DND-41 (cell line): ENCODE measurements at regions not wholly inside any gene's neighbourhood (a gene's known extent, or its start where the extent isn't known, plus 50 kb on each side); places are given as distances from the start of the nearest gene placed in this dataset.

Experiments used
- ATAC-seq: fragments of 200-7000 bp; cut with Tn5 transposase; 3 replicates; pipeline ENCODE4 v1.9.1; 2021; ENCODE audit warnings: low read depth; ENCODE audit not compliant: insufficient read depth
- DNase-seq: peaks from one replicate; pipeline ENCODE4 v3.0.0-alpha.2; 2020
- H2AFZ ChIP-seq: 2 replicates; pipeline ENCODE4 v1.6.0; 2012; ENCODE audit warnings: low read depth, low read length
- H3K27ac ChIP-seq: 2 replicates; pipeline ENCODE4 v1.5.1; 2012; ENCODE audit warnings: low read length, inconsistent platforms
- H3K27me3 ChIP-seq: fragments of 200-600 bp; sonication (generic); 2 replicates; pipeline ENCODE4 v1.6.0; 2012; ENCODE audit warnings: low read length, mild to moderate bottlenecking, inconsistent platforms; ENCODE audit not compliant: insufficient read depth, poor library complexity
- H3K36me3 ChIP-seq: 2 replicates; pipeline ENCODE4 v1.5.1; 2012; ENCODE audit warnings: low read length, inconsistent platforms; ENCODE audit not compliant: insufficient read depth
- H3K4me1 ChIP-seq: 2 replicates; pipeline ENCODE4 v1.5.1; 2012; ENCODE audit warnings: mild to moderate bottlenecking, low read length; ENCODE audit not compliant: insufficient read depth
- H3K4me2 ChIP-seq: 2 replicates; pipeline ENCODE4 v1.6.0; 2012; ENCODE audit warnings: mild to moderate bottlenecking, moderate library complexity, low read length, inconsistent platforms; ENCODE audit not compliant: insufficient read depth
- H3K4me3 ChIP-seq, 2 experiments: fragments of 200-600 bp in 1 of 2; shearing (Covaris generic) in 1 of 2; 2 replicates each; pipeline ENCODE4 v1.5.1; 2012 to 2016; ENCODE audit warnings: inconsistent platforms in 2 of 2, low read length in 2 of 2, mild to moderate bottlenecking in 2 of 2, low read depth in 1 of 2, moderate library complexity in 1 of 2
- H3K79me2 ChIP-seq: 2 replicates; pipeline ENCODE4 v1.6.0; 2012; ENCODE audit warnings: low read length, inconsistent platforms; ENCODE audit not compliant: insufficient read depth
- H3K9ac ChIP-seq: 2 replicates; pipeline ENCODE4 v1.6.0; 2012; ENCODE audit warnings: low read depth, mild to moderate bottlenecking, inconsistent platforms, low read length, moderate library complexity
- H3K9me3 ChIP-seq: 2 replicates; pipeline ENCODE4 v1.5.1; 2012; ENCODE audit warnings: low read length, moderate library complexity, mild to moderate bottlenecking, inconsistent platforms; ENCODE audit not compliant: insufficient read depth, severe bottlenecking
- H4K20me1 ChIP-seq: 2 replicates; pipeline ENCODE4 v1.6.0; 2012; ENCODE audit warnings: low read length; ENCODE audit not compliant: insufficient read depth
- EZH2 ChIP-seq: IDR thresholded peaks from 3 replicates; pipeline ENCODE4 v1.6.1; 2012; ENCODE audit warnings: borderline replicate concordance, low read depth, mild to moderate bottlenecking, moderate library complexity, low read length, inconsistent platforms; ENCODE audit not compliant: severe bottlenecking
- TF ChIP-seq, protein P1 (sequence below): IDR thresholded peaks from 2 replicates; pipeline ENCODE4 v1.5.1; 2012; ENCODE audit warnings: borderline replicate concordance, low read length, moderate library complexity, mild to moderate bottlenecking; ENCODE audit not compliant: poor library complexity, severe bottlenecking; ENCODE audit errors: extremely low read depth

DNA sequence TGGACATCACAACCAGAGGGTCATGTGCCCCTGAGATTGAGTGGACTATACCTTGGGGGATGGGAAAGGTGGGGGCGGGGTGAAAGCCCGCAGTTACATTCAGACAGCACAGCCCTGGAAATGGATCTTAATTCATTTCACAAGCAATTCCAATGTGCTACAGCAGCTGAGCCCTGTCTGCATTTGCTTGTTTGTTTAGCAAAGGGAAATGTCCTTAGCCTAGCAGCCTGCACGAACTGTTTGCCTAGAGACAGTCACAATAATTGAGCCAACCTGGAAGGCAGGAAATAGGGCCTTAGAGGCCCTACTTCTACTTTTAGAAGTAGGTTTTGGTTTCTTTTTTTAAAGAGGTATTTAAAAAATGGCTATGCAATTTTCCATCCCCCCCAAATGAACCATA, 177.3 kb upstream of the KL start:
- no peak overlapping the region for H2AFZ ChIP-seq
- H3K4me1 ChIP-seq = no peaks in the 10 kb centered on the region
- no peaks in the 10 kb centered on the region for H3K79me2 ChIP-seq
- no peak for TF ChIP-seq EZH2
- TF ChIP-seq, protein P1, sequence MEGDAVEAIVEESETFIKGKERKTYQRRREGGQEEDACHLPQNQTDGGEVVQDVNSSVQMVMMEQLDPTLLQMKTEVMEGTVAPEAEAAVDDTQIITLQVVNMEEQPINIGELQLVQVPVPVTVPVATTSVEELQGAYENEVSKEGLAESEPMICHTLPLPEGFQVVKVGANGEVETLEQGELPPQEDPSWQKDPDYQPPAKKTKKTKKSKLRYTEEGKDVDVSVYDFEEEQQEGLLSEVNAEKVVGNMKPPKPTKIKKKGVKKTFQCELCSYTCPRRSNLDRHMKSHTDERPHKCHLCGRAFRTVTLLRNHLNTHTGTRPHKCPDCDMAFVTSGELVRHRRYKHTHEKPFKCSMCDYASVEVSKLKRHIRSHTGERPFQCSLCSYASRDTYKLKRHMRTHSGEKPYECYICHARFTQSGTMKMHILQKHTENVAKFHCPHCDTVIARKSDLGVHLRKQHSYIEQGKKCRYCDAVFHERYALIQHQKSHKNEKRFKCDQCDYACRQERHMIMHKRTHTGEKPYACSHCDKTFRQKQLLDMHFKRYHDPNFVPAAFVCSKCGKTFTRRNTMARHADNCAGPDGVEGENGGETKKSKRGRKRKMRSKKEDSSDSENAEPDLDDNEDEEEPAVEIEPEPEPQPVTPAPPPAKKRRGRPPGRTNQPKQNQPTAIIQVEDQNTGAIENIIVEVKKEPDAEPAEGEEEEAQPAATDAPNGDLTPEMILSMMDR = no peak
- ATAC-seq = peak; percentile 57; the same call in 1 of the 3 replicates
- H4K20me1 ChIP-seq = no peaks in the 10 kb centered on the region
- no peak overlapping the region for H3K4me2 ChIP-seq
- H3K4me3 ChIP-seq = no peak overlapping the region
- no peaks in the 10 kb centered on the region for H3K36me3 ChIP-seq
- H3K27ac ChIP-seq = no peak overlapping the region
- no peaks in the 10 kb centered on the region for H3K9me3 ChIP-seq
- H3K9ac ChIP-seq = no peak overlapping the region
- no peak for DNase-seq
- no peaks in the 10 kb centered on the region for H3K27me3 ChIP-seq

DNA sequence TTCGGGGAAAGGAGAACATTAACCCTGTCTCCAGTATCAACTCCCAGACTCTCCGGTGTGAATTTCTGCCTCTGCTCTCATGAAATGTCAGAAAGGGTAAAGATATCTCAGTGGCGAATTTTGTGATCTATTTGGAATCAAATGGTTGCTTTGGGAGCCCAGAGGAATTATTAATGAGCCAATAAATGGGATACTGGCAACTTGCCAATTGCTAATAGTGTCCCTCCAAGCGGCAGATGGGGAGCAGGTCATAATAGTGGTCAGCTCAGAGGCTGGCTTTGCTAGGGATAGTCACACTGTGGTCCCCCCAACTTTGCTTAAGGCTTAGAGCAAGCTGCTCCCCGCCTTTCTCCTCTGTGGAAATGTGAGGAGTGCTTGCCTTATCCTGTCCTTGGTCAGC, 176.1 kb upstream of the KL start:
- no peak for ATAC-seq
- DNase-seq = no peak
- no peak overlapping the region for H3K4me3 ChIP-seq
- no peaks in the 10 kb centered on the region for H3K27me3 ChIP-seq
- H3K9ac ChIP-seq = no peak overlapping the region
- no peaks in the 10 kb centered on the region for H3K4me1 ChIP-seq
- H3K79me2 ChIP-seq = no peaks in the 10 kb centered on the region
- H3K36me3 ChIP-seq = no peaks in the 10 kb centered on the region
- H2AFZ ChIP-seq = no peak overlapping the region
- H3K4me2 ChIP-seq = no peak overlapping the region
- H3K9me3 ChIP-seq = no peaks in the 10 kb centered on the region
- TF ChIP-seq, protein P1 = no peak
- no peak for TF ChIP-seq EZH2
- no peak overlapping the region for H3K27ac ChIP-seq
- no peaks in the 10 kb centered on the region for H4K20me1 ChIP-seq

DNA sequence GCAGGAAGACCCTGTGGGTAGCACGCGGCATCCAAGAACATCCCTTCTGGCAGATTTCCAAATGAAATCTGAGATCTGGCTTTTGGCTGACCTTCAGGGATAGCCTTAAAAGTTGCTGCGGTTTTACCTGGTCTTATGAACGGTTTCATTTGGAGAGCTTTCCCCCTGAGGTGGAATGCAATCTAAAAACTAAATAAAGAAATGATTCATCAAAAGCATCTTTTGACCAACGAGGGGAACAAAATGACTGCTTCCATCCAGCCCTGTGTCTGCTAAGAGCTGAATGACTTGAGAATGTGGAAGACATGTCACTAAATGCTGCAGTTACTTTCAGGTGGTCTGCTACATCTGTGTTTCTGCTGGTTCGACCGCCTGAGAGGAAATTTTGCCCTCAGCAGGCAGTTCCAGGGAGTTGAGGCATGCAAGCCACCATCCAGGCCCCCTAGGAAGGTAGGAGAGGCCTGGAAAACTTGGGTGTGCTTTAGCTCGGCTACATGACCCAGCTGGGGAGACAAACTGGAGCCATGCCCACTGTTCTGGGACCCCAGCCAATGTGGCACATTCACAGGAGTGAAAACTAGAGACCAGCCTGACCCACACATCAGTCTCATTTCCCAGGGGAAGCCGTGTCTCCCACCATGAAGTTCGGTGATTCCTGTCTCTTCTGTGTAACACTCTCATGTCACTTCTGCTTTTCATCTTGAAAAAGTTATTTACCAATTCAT, 175.1 kb upstream of the KL start:
- H4K20me1 ChIP-seq = no peaks in the 10 kb centered on the region
- H3K9ac ChIP-seq = no peak overlapping the region
- DNase-seq (no peak), ATAC-seq (no peak)
- TF ChIP-seq, protein P1 = no peak
- TF ChIP-seq EZH2 = no peak
- no peak overlapping the region for H2AFZ ChIP-seq
- H3K27ac ChIP-seq = no peak overlapping the region
- H3K9me3 ChIP-seq = no peaks in the 10 kb centered on the region
- no peak overlapping the region for H3K4me2 ChIP-seq
- no peak overlapping the region for H3K4me3 ChIP-seq
- no peaks in the 10 kb centered on the region for H3K4me1 ChIP-seq
- no peaks in the 10 kb centered on the region for H3K27me3 ChIP-seq
- no peaks in the 10 kb centered on the region for H3K79me2 ChIP-seq
- H3K36me3 ChIP-seq = no peaks in the 10 kb centered on the region
